Keratinocyte (primary cell): ENCODE measurements at regions not wholly inside any gene's neighbourhood (a gene's known extent, or its start where the extent isn't known, plus 50 kb on each side); places are given as distances from the start of the nearest gene placed in this dataset.

Experiments used
- DNase-seq: peaks from one replicate; pipeline ENCODE4 v3.0.0-alpha.2; 2011; ENCODE audit warnings: low read depth, missing footprints, low spot score
- FAIRE-seq: peaks from 2 replicates; lab custom pipeline; 2011; peaks lifted over from hg19 to GRCh38; lab: Jason Lieb, UNC
- H2AFZ ChIP-seq: 2 replicates; pipeline ENCODE4 v1.6.0; 2012; ENCODE audit warnings: low read length, control low read depth, inconsistent platforms; ENCODE audit not compliant: control insufficient read depth
- H3K27ac ChIP-seq: 2 replicates; pipeline ENCODE4 v1.5.1; 2011; ENCODE audit warnings: low read length; ENCODE audit not compliant: control insufficient read depth, insufficient read depth
- H3K27me3 ChIP-seq: 3 replicates; pipeline ENCODE4 v1.6.0; 2011; ENCODE audit warnings: low read length; ENCODE audit not compliant: control insufficient read depth, insufficient read depth; ENCODE audit errors: extremely low read depth
- H3K36me3 ChIP-seq, 2 experiments: 2 replicates in 1 of 2; 3 replicates in 1 of 2; pipeline ENCODE4 v1.5.1; 2011; ENCODE audit warnings: low read length in 2 of 2, mild to moderate bottlenecking in 1 of 2; ENCODE audit not compliant: control insufficient read depth in 2 of 2, insufficient read depth in 2 of 2; ENCODE audit errors: extremely low read depth in 1 of 2
- H3K4me1 ChIP-seq: 3 replicates; pipeline ENCODE4 v1.5.1; 2011; ENCODE audit warnings: low read length; ENCODE audit not compliant: control insufficient read depth, insufficient read depth; ENCODE audit errors: extremely low read depth
- H3K4me2 ChIP-seq: 3 replicates; pipeline ENCODE4 v1.6.0; 2011; ENCODE audit warnings: low read depth, low read length; ENCODE audit not compliant: control insufficient read depth, insufficient read depth; ENCODE audit errors: extremely low read depth
- H3K4me3 ChIP-seq, 3 experiments: fragments of 200-600 bp in 1 of 3; sonication (generic) in 1 of 3; 2 replicates in 2 of 3; 3 replicates in 1 of 3; pipeline ENCODE4 v1.5.1; 2011 to 2016; ENCODE audit warnings: low read length in 3 of 3, mild to moderate bottlenecking in 3 of 3, control low read depth in 2 of 3, inconsistent platforms in 1 of 3, low read depth in 1 of 3, mixed read lengths in 1 of 3, mixed run types in 1 of 3, moderate library complexity in 1 of 3; ENCODE audit not compliant: control insufficient read depth in 2 of 3, insufficient read depth in 2 of 3; ENCODE audit errors: extremely low read depth in 1 of 3
- H3K79me2 ChIP-seq: 2 replicates; pipeline ENCODE4 v1.6.0; 2012; ENCODE audit warnings: low read length; ENCODE audit not compliant: control insufficient read depth, insufficient read depth
- H3K9ac ChIP-seq: 3 replicates; pipeline ENCODE4 v1.6.0; 2011; ENCODE audit warnings: low read length; ENCODE audit not compliant: control insufficient read depth, insufficient read depth; ENCODE audit errors: extremely low read depth
- H3K9me1 ChIP-seq: 3 replicates; pipeline ENCODE4 v1.6.0; 2011; ENCODE audit warnings: low read length; ENCODE audit not compliant: control insufficient read depth, insufficient read depth; ENCODE audit errors: extremely low read depth
- H3K9me3 ChIP-seq: 2 replicates; pipeline ENCODE4 v1.5.1; 2012; ENCODE audit warnings: low read depth, low read length; ENCODE audit not compliant: control insufficient read depth
- H4K20me1 ChIP-seq: 3 replicates; pipeline ENCODE4 v1.6.0; 2011; ENCODE audit warnings: low read length; ENCODE audit not compliant: control insufficient read depth, insufficient read depth; ENCODE audit errors: extremely low read depth
- CTCF ChIP-seq, 3 experiments: IDR thresholded peaks in 1 of 3; conservative IDR thresholded peaks in 1 of 3; optimal IDR thresholded peaks in 1 of 3; 2 replicates in 2 of 3; 3 replicates in 1 of 3; pipeline versions ENCODE3 to v1.5.1; 2011; ENCODE audit warnings: low read length in 3 of 3, mild to moderate bottlenecking in 3 of 3, moderate library complexity in 2 of 3, control low read depth in 1 of 3, inconsistent platforms in 1 of 3; ENCODE audit not compliant: insufficient read depth in 2 of 3; ENCODE audit errors: extremely low read depth in 1 of 3
- EZH2 ChIP-seq: IDR thresholded peaks from one replicate; pipeline ENCODE4 v1.6.1; 2012; ENCODE audit warnings: inconsistent platforms, mild to moderate bottlenecking, low read length, moderate library complexity
- dilution Hi-C: fragments of 300-500 bp; cut with MboI; formaldehyde crosslinking; loops from one replicate; pipeline ENCODE4 v1.7.0; 2020; ENCODE audit warnings: low sequenced_read_pairs; ENCODE audit not compliant: extremely low pct_ligation_motif_present

GRCh38 chr5:3353561-3353960 is 242.1 kb upstream of the IRX1 start:
- no peaks in the 10 kb centered on the region for H3K9me3 ChIP-seq
- H3K4me3 ChIP-seq, result no peak overlapping the region
- H3K4me2 ChIP-seq, result no peak overlapping the region
- dilution Hi-C loops, result no loop called here
- FAIRE-seq (no peak), DNase-seq (no peak)
- TF ChIP-seq EZH2, result no peak
- TF ChIP-seq CTCF (optimal IDR thresholded peaks at IDR 0.05 in 1 of 3, IDR thresholded peaks at IDR 0.05 in 1 of 3, conservative IDR thresholded peaks at IDR 0.05 in 1 of 3; ENCODE audit: extremely low read depth in 1 of 3, insufficient read depth in 2 of 3, low read length in 3 of 3), result no peak
- no peaks in the 10 kb centered on the region for H4K20me1 ChIP-seq
- no peak overlapping the region for H3K9ac ChIP-seq
- no peaks in the 10 kb centered on the region for H3K4me1 ChIP-seq
- H3K36me3 ChIP-seq, result no peaks in the 10 kb centered on the region
- H3K79me2 ChIP-seq, result no peaks in the 10 kb centered on the region
- no peaks in the 10 kb centered on the region for H3K27me3 ChIP-seq
- H3K9me1 ChIP-seq, result no peaks in the 10 kb centered on the region
- no peak overlapping the region for H2AFZ ChIP-seq
- no peak overlapping the region for H3K27ac ChIP-seq

- H2AFZ ChIP-seq, result no peak overlapping the region
- no peaks in the 10 kb centered on the region for H3K4me1 ChIP-seq
- DNase-seq (no peak), FAIRE-seq (no peak)
- H3K27ac ChIP-seq, result no peak overlapping the region
- H3K9me3 ChIP-seq, result no peaks in the 10 kb centered on the region
- no peak overlapping the region for H3K4me2 ChIP-seq
- TF ChIP-seq EZH2 (no peak), CTCF (optimal IDR thresholded peaks at IDR 0.05 in 1 of 3, IDR thresholded peaks at IDR 0.05 in 1 of 3, conservative IDR thresholded peaks at IDR 0.05 in 1 of 3; ENCODE audit: extremely low read depth in 1 of 3, insufficient read depth in 2 of 3, low read length in 3 of 3) (no peak)
- no peaks in the 10 kb centered on the region for H3K79me2 ChIP-seq
- no peaks in the 10 kb centered on the region for H4K20me1 ChIP-seq
- dilution Hi-C loops, result no loop called here
- H3K9ac ChIP-seq, result no peak overlapping the region
- no peak overlapping the region for H3K4me3 ChIP-seq
- H3K36me3 ChIP-seq, result no peaks in the 10 kb centered on the region
- no peaks in the 10 kb centered on the region for H3K27me3 ChIP-seq
- no peaks in the 10 kb centered on the region for H3K9me1 ChIP-seq
Observed at GRCh38 chr5:3352711-3353110, 242.9 kb upstream of the IRX1 start.
